GM10248 (cell line): ENCODE measurements at regions not wholly inside any gene's neighbourhood (a gene's known extent, or its start where the extent isn't known, plus 50 kb on each side); places are given as distances from the start of the nearest gene placed in this dataset.

Source experiments
- CTCF ChIA-PET: fragments of 300-600 bp; sonication (Branson Sonifier 250); formaldehyde crosslinking; extraction: SDS; loops from one replicate; lab custom pipeline; 2021; ENCODE audit warnings: antibody characterized with exemption; lab: Yijun Ruan, JAX
- POLR2A ChIA-PET: fragments of 350-650 bp; sonication (Branson Sonifier 250); formaldehyde crosslinking; extraction: SDS; loops from one replicate; lab custom pipeline; 2020; ENCODE audit warnings: antibody characterized with exemption; lab: Yijun Ruan, JAX
- DNase-seq: peaks from one replicate; pipeline ENCODE4 v3.0.0; 2012; ENCODE audit errors: extremely low spot score
- CTCF ChIP-seq: IDR thresholded peaks from 2 replicates; pipeline ENCODE4 v1.5.1; 2012; ENCODE audit warnings: mild to moderate bottlenecking, low read depth; ENCODE audit errors: extremely low read depth, missing control alignments, control extremely low read depth

- TF ChIP-seq CTCF = no peak
- POLR2A ChIA-PET = no interaction called here
- no peak for DNase-seq
- CTCF ChIA-PET = no interaction called here
These were observed 262.5 kb upstream of the RBMY1B start for GRCh38 chrY:21248591-21248990.

- ChIA-PET POLR2A (no interaction called here), CTCF (interaction anchor here (1.0 kb wide), 1 partner anchor 11 kb away, joined by 3 read pairs; no protein-coding TSS in a partner anchor)
- no peak for DNase-seq
- no peak for TF ChIP-seq CTCF
These were observed 257.5 kb upstream of the RBMY1B start for GRCh38 chrY:21253455-21254248.

- CTCF ChIA-PET = no interaction called here
- POLR2A ChIA-PET = no interaction called here
- TF ChIP-seq CTCF = no peak
- no peak for DNase-seq
These were observed 256.7 kb upstream of the RBMY1B start for GRCh38 chrY:21254476-21254875.

- CTCF ChIA-PET = no interaction called here
- TF ChIP-seq CTCF = no peak
- POLR2A ChIA-PET = no interaction called here
- DNase-seq = no peak
These were observed 254.3 kb upstream of the RBMY1B start for GRCh38 chrY:21256820-21257219.

GRCh38 chrY:21259707-21260106 lies 251.4 kb upstream of the RBMY1B start:
- no peak for DNase-seq
- no peak for TF ChIP-seq CTCF
- POLR2A ChIA-PET = no interaction called here
- CTCF ChIA-PET = interaction anchor here (0.7 to 1.8 kb wide), 6 partner anchors 10 to 188 kb away, joined by 3 to 6 read pairs (median 4); no protein-coding TSS in a partner anchor

- ChIA-PET CTCF (interaction anchor here (1.1 to 1.8 kb wide), 3 partner anchors 11 to 168 kb away, joined by 4 to 6 read pairs (median 5); no protein-coding TSS in a partner anchor), POLR2A (no interaction called here)
- no peak for TF ChIP-seq CTCF
- DNase-seq = no peak
These were observed 250.8 kb upstream of the RBMY1B start for GRCh38 chrY:21260325-21260724.
